Peyer's patch (tissue), 4 donors: ENCODE measurements at regions not wholly inside any gene's neighbourhood (a gene's known extent, or its start where the extent isn't known, plus 50 kb on each side); places are given as distances from the start of the nearest gene placed in this dataset.

Experiments used
- CTCF ChIP-seq, 6 experiments: fragments of 450-650 bp in 4 of 6; fragments of 200-600 bp in 2 of 6; sonication (generic) in 1 of 6; IDR thresholded peaks; one replicate each; pipeline ENCODE4 v1.5.1; 2017 to 2019; ENCODE audit warnings: antibody characterized with exemption in 6 of 6, mild to moderate bottlenecking in 3 of 6, moderate library complexity in 1 of 6
- POLR2A ChIP-seq, 2 donors: fragments of 450-650 bp; IDR thresholded peaks; one replicate each; pipeline ENCODE4 v1.5.1; 2017; ENCODE audit warnings: antibody characterized with exemption in 2 of 2, mild to moderate bottlenecking in 2 of 2, moderate library complexity in 2 of 2

GRCh38 chr3:162134571-162134970 lies 638.0 kb downstream of the OTOL1 start:
- TF ChIP-seq CTCF (IDR thresholded peaks at IDR 0.05): no peak
- TF ChIP-seq POLR2A (IDR thresholded peaks at IDR 0.05): no peak
